ENCODE measurements at regions not wholly inside any gene's neighbourhood (a gene's known extent, or its start where the extent isn't known, plus 50 kb on each side); places are given as distances from the start of the nearest gene placed in this dataset.
A peak's percentile ranks its signal among the peaks of the same experiment; 100 is the strongest.
"Not testable (repeated sequence)": the region's sequence is repeated elsewhere in the genome, so short reads cannot be mapped to it uniquely, and the experiment has no call there.

GRCh38 chr6:43898358-43899131 lies 128.5 kb downstream of the VEGFA start:
- DNase-seq = no peak

- DNase-seq = no peak
Measured at GRCh38 chr6:43897571-43898302, 127.7 kb downstream of the VEGFA start.

- DNase-seq = no peak
Measured at GRCh38 chr6:43896329-43897255, 126.6 kb downstream of the VEGFA start.

GRCh38 chr6:43895656-43896328 lies 125.8 kb downstream of the VEGFA start:
- DNase-seq = no peak

DNA sequence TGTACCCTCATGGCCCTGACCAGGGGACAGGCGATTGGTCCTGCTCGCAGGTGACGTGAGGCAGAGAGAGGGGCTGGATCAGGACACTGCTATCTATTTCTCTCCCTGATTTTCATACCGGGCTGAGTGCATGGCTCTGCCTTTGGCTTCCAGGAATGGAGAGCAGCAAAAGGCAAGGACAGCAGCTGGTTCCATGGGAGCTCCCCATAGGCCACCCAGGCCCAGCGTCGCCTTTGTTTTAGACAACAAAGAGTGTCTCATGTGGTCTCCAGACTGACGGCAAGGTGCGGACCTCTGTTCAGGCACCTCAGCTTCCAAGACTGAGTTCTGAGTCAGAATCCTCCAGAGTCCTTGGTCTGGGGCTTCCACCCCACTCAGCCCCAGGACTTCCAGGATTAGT lies 123.1 kb downstream of the VEGFA start:
- DNase-seq = no peak

DNA sequence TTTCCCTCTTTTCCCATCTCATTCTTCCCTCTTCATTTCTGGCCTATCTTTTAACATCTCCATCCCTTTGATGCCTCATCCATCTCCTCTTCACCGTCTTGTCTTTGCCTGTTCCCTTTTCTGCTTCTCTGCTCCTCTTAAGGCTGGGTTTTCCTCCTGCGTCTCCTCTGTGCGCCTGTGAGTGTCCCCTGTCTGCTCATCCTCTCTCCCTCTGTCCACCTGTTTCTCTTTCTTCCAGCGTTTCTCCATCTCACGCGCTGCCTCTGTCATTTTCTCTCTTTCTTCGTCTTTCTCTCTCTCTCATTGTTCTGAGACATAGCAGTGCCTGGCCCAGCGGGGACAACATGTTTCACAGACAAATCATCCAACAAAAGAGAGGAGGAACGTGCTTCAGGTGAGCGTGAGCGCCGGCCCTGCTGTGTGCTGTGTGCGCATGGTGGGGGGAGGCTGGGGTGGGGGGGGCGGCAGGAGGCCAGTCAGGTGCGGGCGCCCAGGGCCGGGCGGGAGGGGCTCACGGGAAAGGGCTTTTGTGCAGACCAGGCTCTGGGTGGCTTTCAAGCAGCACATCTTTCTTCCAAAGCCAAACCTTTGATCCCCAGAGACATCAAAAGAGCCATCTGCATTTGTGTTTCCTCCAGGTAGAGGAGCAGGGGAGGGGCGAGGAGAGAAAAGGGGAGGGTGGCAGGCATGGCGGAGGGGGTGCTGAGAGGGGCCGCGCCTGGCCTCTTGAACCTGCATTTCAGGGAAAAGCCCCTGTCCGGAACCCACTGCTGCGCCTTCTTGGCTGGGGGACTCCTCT lies 121.3 kb downstream of the VEGFA start:
- peak; percentile 55 for DNase-seq

DNA sequence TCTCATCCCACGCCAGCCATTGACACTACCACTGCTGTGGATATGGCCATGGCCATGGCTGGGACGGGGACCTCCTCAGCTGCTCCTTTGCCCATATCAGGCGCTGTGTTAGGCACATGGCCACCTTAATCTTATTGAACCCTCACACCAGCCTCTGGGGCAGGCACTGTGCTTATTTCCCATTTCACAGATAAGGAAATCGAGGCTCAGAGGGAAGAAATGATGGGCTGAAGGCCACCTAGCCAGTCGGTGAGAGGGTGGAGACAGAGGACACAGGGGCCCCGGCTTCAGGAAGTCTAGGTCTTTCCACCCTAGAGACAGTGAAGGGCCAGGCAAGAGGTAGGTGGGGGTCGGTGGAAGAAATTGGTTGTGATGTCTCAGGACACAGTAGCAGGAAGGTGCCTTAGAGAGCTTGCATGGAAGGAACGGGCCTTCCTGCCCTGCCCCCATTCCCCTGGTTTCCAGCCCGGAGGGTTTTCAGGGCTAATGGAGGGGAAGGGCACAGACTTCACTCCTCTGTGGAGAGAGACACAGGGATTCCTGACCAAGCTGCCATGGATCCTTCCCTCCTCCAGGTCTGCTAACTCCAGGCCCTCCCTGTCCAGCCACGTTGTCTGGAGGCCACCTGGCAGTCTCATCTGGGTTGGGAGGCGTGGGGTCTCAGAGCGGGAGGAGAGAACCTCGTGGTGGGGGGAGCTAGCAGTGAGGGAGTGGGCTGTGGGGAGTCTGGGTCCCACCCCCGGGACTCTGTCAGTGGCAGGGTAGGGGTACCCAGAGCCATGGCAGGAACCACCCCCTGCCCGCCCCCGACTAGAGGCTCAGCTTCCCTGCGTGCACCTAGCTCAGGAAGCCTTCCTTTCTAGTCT lies 120.4 kb downstream of the VEGFA start:
- DNase-seq = no peak

DNA sequence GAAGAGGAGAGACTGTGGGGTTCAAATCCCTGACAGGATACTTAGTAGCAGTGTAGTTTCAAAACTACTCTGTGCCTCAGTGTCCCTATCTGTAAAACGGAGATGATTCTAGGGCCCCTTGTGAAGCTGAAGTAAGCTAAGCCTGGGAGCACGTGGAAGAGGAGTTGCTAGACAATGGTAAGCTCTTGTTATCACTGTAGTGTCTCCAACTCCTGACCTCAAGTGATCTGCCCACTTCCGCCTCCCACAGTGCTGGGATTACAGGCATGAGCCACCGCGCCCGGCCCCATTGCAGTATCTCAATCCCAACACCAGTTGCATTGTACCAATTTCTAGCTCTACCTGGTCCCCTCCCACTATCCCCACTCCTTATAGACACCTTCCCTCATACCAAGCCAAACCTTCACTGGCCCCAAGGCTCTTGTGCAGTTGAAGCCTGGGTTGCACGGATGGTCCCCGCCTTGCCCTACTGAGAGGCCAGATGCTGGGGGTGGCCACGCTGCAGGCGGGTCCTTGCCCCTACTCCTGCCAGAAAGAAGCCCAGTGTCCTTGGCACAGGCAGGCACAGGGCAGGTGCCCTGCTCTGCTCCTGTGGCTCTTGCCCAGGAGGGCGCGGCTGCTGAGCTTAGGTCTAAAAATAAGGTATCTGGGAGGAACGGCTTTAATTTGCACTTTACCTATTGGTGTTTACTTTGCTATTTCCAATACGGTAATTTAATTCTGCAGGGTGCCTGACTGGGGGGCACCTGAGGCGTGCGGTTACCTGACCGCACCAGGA lies 118.1 kb downstream of the VEGFA start:
- DNase-seq = no peak

GRCh38 chr6:43887340-43887858 lies 117.4 kb downstream of the VEGFA start:
- no peak for DNase-seq

DNA sequence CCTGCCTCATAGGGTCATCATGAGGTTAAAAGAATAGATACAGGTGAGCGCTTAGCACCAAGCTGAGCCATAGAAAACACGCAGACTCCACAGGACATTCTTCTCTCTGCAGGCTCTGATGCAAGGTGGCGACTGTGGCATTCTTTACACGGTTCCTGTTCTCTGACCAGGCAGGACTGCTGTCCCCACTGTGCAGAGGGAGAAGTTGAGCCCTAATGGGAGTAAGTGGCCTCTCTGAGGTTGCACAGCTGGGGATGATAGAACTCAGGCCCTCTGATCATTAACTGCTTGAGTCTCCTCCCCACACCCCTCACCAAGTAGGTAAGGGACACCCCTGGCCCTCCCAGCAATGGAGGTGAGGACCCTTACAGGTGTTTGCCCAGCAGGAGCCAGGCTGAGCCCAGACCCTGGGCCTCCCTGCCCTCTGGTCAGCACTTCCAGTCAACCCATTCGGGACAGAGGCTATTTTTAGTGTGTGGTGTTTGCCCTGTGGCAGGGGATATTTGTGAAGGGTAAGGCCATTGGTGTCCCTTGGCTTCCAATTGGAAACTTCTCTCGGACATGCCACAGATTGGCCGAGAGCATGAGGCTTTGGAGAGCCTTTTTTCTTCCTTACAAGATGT lies 116.8 kb downstream of the VEGFA start:
- no peak for DNase-seq

DNA sequence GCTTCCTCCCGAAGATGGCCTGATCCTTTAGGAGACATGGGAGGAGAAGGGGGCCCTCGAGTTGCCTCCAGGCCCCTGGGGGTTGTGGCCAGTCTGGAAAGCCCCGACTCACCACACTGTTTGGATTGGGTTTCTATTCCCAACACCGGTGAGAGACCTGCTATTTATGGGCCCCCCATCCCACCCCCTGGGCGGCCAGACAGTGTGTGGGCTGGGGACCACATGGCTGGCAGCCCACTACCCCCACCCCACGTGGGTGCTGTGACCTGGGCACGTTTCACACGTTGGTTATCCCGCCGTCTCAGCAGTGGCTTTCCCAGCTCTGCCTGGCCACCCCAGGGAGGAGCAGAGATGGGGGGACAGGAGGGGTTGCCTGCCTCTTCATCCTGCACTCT lies 116.1 kb downstream of the VEGFA start:
- no peak for DNase-seq

DNA sequence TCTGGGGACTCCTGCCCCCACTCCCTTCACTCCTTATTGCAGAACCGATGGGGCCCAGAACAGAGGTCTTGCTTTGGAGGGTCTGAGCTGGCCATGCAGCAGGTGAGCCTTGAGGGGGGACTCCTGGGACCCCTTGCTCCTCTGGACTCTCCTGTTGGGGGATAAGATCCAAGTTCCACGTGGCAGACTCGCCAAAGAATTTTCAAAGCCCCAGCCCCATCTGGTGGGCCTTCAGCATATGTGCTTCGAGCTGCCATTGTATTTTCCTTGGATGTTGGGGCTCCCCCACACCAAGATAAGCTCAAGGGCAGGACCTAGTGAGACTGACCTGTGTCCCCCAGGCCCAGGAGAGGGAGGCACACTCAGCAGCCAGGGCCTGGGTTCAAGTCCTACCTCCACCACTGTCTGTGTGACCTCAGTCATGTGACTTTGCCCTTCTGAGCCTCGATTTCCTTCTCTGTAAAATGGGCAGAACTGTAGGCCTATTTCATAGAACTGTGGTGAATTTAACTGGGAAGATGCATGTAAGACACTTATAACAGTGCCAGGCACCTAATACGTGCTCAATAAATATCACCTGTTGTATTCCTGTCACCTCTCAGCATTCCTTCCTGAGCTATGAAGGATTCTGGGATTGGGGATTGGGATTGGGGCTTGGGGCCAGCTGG lies 115.5 kb downstream of the VEGFA start:
- no peak for DNase-seq

GRCh38 chr6:43884652-43885022 lies 114.6 kb downstream of the VEGFA start:
- DNase-seq = no peak

DNA sequence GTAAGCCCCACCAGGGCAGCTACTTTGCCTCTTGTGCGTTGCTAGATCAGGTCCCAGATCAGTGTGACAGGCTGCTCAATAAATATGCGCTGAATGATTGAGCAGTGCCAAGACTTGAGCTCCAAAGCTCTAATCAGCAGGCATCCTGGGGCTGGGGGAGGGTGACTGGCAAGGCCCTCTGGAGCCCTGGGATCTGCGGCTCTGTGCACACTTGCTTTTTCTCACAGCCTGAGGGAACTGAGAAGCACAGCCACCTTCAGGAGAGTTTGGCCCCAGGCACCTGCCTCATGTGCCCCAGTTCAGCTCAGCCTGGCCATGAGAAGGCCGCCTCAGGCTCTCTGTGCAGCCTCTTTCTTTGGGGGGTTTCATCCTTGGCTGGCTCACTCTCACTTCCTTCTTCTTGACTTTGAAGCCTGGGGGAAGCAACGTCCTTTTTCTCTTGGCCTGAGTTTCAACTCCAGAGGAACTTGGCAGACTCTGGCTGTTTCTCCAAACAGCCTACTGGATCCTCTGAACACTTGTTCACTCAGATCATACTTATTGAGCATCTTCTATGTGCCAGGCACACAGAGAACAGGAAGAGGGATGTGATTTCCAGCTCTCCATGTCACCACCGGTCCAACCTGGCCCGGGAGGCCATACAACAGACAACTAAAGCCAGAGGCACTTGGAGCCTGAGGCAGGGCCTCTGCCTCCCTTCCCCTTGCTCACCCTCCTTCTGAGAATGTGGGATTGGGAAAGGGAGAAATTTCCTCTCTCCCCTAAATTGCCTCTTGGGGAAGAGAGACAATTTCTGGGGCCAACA lies 114.0 kb downstream of the VEGFA start:
- no peak for DNase-seq

DNA sequence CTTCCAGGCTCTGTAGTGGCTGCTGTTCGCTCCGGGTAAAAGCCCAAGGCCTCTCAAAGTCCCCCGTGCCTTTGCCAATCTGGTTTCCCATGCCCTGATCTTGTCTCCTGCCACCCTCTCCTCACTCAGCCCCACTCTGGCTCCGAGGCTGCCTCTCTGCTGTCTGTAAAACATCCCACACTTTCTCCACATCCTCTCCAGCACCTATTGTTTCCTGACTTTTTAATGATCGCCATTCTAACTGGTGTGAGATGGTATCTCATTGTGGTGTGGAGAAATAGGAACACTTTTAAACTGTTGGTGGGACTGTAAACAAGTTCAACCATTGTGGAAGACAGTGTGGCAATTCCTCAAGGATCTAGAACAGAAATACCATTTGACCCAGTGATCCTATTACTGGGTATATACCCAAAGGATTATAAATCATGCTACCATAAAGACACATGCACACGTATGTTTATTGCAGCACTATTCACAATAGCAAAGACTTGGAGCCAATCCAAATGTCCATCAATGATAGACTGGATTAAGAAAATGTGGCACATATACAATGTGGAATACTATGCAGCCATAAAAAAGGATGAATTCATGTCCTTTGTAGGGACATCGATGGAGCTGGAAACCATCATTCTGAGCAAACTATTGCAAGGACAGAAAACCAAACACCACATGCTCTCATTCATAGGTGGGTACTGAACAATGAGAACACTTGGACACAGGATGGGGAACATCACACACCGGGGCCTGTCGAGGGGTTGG lies 112.9 kb downstream of the VEGFA start:
- DNase-seq = not testable (repeated sequence)

DNA sequence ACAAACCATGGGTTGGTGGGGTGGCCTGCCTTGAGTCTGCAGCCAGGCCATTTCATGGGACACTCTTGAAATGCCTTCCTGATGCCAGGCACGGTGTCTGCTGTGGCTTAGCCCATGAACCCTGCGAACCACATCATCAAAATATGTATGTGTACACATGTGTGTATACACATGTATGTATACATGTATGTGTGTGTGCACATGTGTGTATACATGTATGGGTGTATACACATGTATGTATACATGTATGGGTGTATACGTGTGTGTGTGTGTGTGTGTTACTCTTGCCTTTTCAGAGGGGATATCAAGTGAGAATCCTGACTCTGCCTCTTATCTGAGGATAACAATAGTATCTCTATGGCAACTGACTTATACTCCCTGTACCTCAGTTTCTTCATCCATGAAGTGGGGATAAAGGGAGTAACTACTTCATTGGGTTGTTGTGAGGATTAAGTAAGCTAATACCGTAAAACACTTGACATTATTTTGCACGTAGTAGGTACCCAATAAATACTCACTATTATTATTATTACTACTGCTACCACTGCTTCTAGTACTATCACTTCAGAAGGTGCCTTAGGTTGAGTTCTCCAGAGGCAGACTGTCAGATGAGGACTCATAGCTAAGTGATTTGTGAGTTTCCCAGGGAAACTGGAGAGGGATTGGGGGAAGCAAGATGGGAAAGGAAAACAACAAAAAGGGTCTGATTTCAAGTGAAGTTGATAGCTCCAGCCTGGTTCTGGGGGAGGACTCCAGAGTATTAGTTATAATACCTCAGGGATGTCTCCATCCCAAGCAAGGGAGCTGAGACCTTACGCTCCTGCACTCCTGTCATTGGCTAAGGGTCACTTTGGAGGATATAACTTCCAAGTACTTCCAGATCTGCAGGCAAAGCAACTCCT lies 110.5 kb downstream of the VEGFA start:
- no peak for DNase-seq
